ENCODE measurements at regions not wholly inside any gene's neighbourhood (a gene's known extent, or its start where the extent isn't known, plus 50 kb on each side); places are given as distances from the start of the nearest gene placed in this dataset.

GRCh38 chr6:6843777-6844176 lies 255.3 kb downstream of the LY86 start:
- H3K9me3 ChIP-seq: peaks cover 0 to 9% (median 2%) of the 10 kb centered on the region in 4 donors
- no peaks in the 10 kb centered on the region for H3K36me3 ChIP-seq
- WGBS, 5 donors: 79 to 100% (median 94%) methylated on average over 1 of the region's 1 CpG
- no peak for DNase-seq
- no peaks in the 10 kb centered on the region for H3K27me3 ChIP-seq
- no peak overlapping the region for H3K4me3 ChIP-seq
- TF ChIP-seq EP300 (IDR thresholded peaks at IDR 0.05): no peak
- TF ChIP-seq CTCF (IDR thresholded peaks at IDR 0.05): no peak
- TF ChIP-seq POLR2AphosphoS5 (IDR thresholded peaks at IDR 0.05): no peak
- TF ChIP-seq POLR2A (IDR thresholded peaks at IDR 0.05): no peak
- H3K4me1 ChIP-seq: no peaks in the 10 kb centered on the region
- no peak overlapping the region for H3K27ac ChIP-seq
- intact Hi-C loops (cut with DNase I; ENCODE audit: low total_unique reads): no loop called here

GRCh38 chr6:6844530-6844929 lies 256.0 kb downstream of the LY86 start:
- Histone ChIP-seq H3K27ac (no peak overlapping the region), H3K4me1 (no peaks in the 10 kb centered on the region), H3K36me3 (no peaks in the 10 kb centered on the region), H3K4me3 (no peak overlapping the region), H3K9me3 (peaks cover 0 to 9% (median 2%) of the 10 kb centered on the region in 4 donors), H3K27me3 (no peaks in the 10 kb centered on the region)
- WGBS, 5 donors: 87 to 98% (median 90%) methylated on average over 4 of the region's 4 CpGs
- TF ChIP-seq POLR2A (IDR thresholded peaks at IDR 0.05) (no peak), POLR2AphosphoS5 (IDR thresholded peaks at IDR 0.05) (no peak), EP300 (IDR thresholded peaks at IDR 0.05) (no peak), CTCF (IDR thresholded peaks at IDR 0.05) (no peak)
- no peak for DNase-seq
- intact Hi-C loops (cut with DNase I; ENCODE audit: low total_unique reads): no loop called here

GRCh38 chr6:6845603-6846002 lies 257.1 kb downstream of the LY86 start:
- Histone ChIP-seq H3K4me3 (no peak overlapping the region), H3K4me1 (peaks cover 0 to 6% (median 2%) of the 10 kb centered on the region in 4 donors), H3K36me3 (no peaks in the 10 kb centered on the region), H3K27me3 (no peaks in the 10 kb centered on the region), H3K9me3 (peaks cover 0 to 9% (median 2%) of the 10 kb centered on the region in 4 donors), H3K27ac (no peak overlapping the region)
- TF ChIP-seq EP300 (IDR thresholded peaks at IDR 0.05) (no peak), POLR2AphosphoS5 (IDR thresholded peaks at IDR 0.05) (no peak), POLR2A (IDR thresholded peaks at IDR 0.05) (no peak), CTCF (IDR thresholded peaks at IDR 0.05) (no peak)
- 71 to 95% (median 74%) methylated on average over 3 of the region's 3 CpGs for WGBS, 5 donors
- intact Hi-C loops (cut with DNase I; ENCODE audit: low total_unique reads): no loop called here
- no peak for DNase-seq

GRCh38 chr6:6847591-6847990 lies 259.1 kb downstream of the LY86 start:
- no peak overlapping the region for H3K4me3 ChIP-seq
- intact Hi-C loops (cut with DNase I; ENCODE audit: low total_unique reads): no loop called here
- 78 to 98% (median 90%) methylated on average over 3 of the region's 3 CpGs for WGBS, 5 donors
- H3K27ac ChIP-seq: no peak overlapping the region
- peaks cover 0 to 9% (median 2%) of the 10 kb centered on the region in 4 donors for H3K9me3 ChIP-seq
- no peak for DNase-seq
- no peaks in the 10 kb centered on the region for H3K27me3 ChIP-seq
- peaks cover 0 to 19% (median 12%) of the 10 kb centered on the region in 4 donors for H3K4me1 ChIP-seq
- no peaks in the 10 kb centered on the region for H3K36me3 ChIP-seq
- no peak for TF ChIP-seq POLR2AphosphoS5 (IDR thresholded peaks at IDR 0.05)
- TF ChIP-seq CTCF (IDR thresholded peaks at IDR 0.05): no peak
- no peak for TF ChIP-seq POLR2A (IDR thresholded peaks at IDR 0.05)
- TF ChIP-seq EP300 (IDR thresholded peaks at IDR 0.05): no peak

All from stomach (tissue), 8 donors.